ENCODE measurements at regions not wholly inside any gene's neighbourhood (a gene's known extent, or its start where the extent isn't known, plus 50 kb on each side); places are given as distances from the start of the nearest gene placed in this dataset.

DNA sequence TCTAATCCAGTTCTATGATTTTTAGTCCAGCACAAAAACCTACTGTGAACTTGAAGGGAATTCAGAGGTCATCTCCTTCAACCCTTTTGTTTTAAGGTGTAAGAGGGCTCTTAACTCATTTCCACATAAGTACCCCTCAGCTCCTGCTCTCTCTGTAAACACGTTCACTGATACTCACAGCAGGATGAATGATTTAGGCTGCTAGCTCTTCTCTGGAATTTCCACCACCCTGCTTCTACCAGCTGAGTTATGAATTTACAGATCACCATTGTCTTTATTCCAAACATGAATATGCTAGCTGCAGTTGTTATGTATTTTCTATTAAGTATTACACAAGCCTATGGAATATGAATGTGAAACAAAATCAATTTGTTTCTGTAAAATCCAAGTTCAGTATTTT is 101.3 kb upstream of the NANOGP8 start:
- no peak overlapping the region for H2AFZ ChIP-seq (ENCODE audit: low read length)
- intact Hi-C loops (cut with micrococcal nuclease): no loop called here
- H3K79me2 ChIP-seq (ENCODE audit: low read length): no peaks in the 10 kb centered on the region
- DNase-seq: no peak
- H3K4me2 ChIP-seq (ENCODE audit: low read length): no peak overlapping the region
- H3K9me2 ChIP-seq (replicated peaks; ENCODE audit: low read length): no peaks in the 10 kb centered on the region
- H3K9ac ChIP-seq (ENCODE audit: low read length): no peak overlapping the region
- ATAC-seq: no peak
- 0 out of 2 replicates have a peak, but pooled peaks cover 7% of the 10 kb centered on the region for H3K9me3 ChIP-seq (ENCODE audit: low read length)
- no peak overlapping the region for H3K4me3 ChIP-seq (ENCODE audit: low read length)
- no peaks in the 10 kb centered on the region for H3K36me3 ChIP-seq (ENCODE audit: low read depth, low read length)
- ChIA-PET POLR2A (ENCODE audit: unreplicated experiment) (no interaction called here), CTCF (no interaction called here)
- H3K27me3 ChIP-seq (ENCODE audit: low read length): no peaks in the 10 kb centered on the region
- H3F3A ChIP-seq (ENCODE audit: low read length, unreplicated experiment): no peaks in the 10 kb centered on the region
- H3K4me1 ChIP-seq (ENCODE audit: insufficient read depth, low read length): peaks cover 6% of the 10 kb centered on the region; the same call in 1 of the 2 replicates
- H3K27ac ChIP-seq (ENCODE audit: low read length): no peak overlapping the region
- no peak for TF ChIP-seq EZH2phosphoT487 (IDR thresholded peaks at IDR 0.05; ENCODE audit: borderline replicate concordance, low read length)
- TF ChIP-seq, protein P1, sequence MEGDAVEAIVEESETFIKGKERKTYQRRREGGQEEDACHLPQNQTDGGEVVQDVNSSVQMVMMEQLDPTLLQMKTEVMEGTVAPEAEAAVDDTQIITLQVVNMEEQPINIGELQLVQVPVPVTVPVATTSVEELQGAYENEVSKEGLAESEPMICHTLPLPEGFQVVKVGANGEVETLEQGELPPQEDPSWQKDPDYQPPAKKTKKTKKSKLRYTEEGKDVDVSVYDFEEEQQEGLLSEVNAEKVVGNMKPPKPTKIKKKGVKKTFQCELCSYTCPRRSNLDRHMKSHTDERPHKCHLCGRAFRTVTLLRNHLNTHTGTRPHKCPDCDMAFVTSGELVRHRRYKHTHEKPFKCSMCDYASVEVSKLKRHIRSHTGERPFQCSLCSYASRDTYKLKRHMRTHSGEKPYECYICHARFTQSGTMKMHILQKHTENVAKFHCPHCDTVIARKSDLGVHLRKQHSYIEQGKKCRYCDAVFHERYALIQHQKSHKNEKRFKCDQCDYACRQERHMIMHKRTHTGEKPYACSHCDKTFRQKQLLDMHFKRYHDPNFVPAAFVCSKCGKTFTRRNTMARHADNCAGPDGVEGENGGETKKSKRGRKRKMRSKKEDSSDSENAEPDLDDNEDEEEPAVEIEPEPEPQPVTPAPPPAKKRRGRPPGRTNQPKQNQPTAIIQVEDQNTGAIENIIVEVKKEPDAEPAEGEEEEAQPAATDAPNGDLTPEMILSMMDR (conservative IDR thresholded peaks at IDR 0.05; ENCODE audit: low read depth, low read length): no peak
- no peak for TF ChIP-seq EZH2 (IDR thresholded peaks at IDR 0.05; ENCODE audit: low read length, unreplicated experiment)
- no TSS peak for BruUV-seq (replicated peaks)
- H4K20me1 ChIP-seq (ENCODE audit: low read length): no peaks in the 10 kb centered on the region

DNA sequence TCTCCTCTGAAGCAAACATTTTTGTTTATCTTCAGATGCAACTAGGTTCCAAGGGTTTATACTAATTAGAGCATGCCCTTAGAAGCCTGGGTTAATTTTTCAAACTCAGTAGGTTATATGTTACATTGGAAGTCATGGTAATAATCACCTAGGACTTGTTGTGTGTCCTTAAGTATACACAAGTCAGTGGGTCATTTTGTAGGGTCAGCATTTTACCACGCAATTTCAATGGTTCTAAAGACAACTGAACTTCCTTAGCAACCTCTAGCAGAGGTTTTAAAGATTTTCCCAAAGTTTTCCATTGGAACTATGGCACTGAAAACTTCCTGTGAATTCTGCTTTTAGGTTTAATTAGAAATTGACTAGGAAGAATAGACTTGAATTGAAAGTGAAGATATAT is 99.6 kb upstream of the NANOGP8 start:
- Histone ChIP-seq H3K9ac (ENCODE audit: low read length) (no peak overlapping the region), H3K4me1 (ENCODE audit: insufficient read depth, low read length) (peaks cover 12% of the 10 kb centered on the region; the same call in 1 of the 2 replicates), H3K9me3 (ENCODE audit: low read length) (no peaks in the 10 kb centered on the region), H3K79me2 (ENCODE audit: low read length) (no peaks in the 10 kb centered on the region), H2AFZ (ENCODE audit: low read length) (no peak overlapping the region), H3F3A (ENCODE audit: low read length, unreplicated experiment) (no peaks in the 10 kb centered on the region), H4K20me1 (ENCODE audit: low read length) (no peaks in the 10 kb centered on the region), H3K4me3 (ENCODE audit: low read length) (no peak overlapping the region), H3K9me2 (replicated peaks; ENCODE audit: low read length) (no peaks in the 10 kb centered on the region), H3K27ac (ENCODE audit: low read length) (no peak overlapping the region), H3K36me3 (ENCODE audit: low read depth, low read length) (no peaks in the 10 kb centered on the region), H3K4me2 (ENCODE audit: low read length) (no peak overlapping the region), H3K27me3 (ENCODE audit: low read length) (no peaks in the 10 kb centered on the region)
- intact Hi-C loops (cut with micrococcal nuclease): no loop called here
- TF ChIP-seq, protein P1 (conservative IDR thresholded peaks at IDR 0.05; ENCODE audit: low read depth, low read length): no peak
- no peak for TF ChIP-seq EZH2 (IDR thresholded peaks at IDR 0.05; ENCODE audit: low read length, unreplicated experiment)
- TF ChIP-seq EZH2phosphoT487 (IDR thresholded peaks at IDR 0.05; ENCODE audit: borderline replicate concordance, low read length): no peak
- ATAC-seq: no peak
- no TSS peak for BruUV-seq (replicated peaks)
- ChIA-PET POLR2A (ENCODE audit: unreplicated experiment) (no interaction called here), CTCF (no interaction called here)
- DNase-seq: no peak

DNA sequence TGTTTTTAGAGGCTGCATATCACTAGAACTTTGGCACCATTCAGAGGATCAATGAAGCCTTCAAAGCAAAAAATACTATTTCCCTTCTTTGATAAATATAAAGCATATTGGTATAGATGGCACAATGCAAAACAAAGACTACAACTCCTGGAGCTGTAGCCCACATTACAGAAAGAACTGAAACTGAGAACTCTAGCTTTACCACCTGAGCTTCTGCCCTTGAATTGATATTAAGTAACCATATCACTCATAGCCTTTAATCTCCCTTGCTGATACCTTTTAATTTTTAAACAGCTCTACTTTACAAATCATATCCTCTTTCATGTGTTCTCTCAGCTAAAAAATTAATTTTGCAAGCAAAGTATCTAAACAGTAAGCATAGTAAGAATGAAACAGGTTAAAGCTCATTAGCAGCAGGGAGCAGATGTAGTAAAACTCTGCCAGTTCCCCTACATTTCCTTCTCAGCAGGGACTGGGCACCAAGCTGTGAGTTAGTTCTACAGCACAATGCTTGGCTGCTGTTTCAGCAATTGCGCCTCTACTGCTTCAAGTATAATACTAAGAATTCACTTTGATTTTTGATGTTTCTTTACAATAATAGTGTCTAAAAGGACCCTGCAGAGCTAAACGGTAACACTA is 97.9 kb upstream of the NANOGP8 start:
- Histone ChIP-seq H3K4me1 (ENCODE audit: insufficient read depth, low read length) (peaks cover 12% of the 10 kb centered on the region; the same call in 1 of the 2 replicates), H3K27ac (ENCODE audit: low read length) (no peak overlapping the region), H2AFZ (ENCODE audit: low read length) (no peak overlapping the region), H4K20me1 (ENCODE audit: low read length) (no peaks in the 10 kb centered on the region), H3K9me3 (ENCODE audit: low read length) (no peaks in the 10 kb centered on the region), H3F3A (ENCODE audit: low read length, unreplicated experiment) (no peaks in the 10 kb centered on the region), H3K79me2 (ENCODE audit: low read length) (no peaks in the 10 kb centered on the region), H3K27me3 (ENCODE audit: low read length) (no peaks in the 10 kb centered on the region), H3K9me2 (replicated peaks; ENCODE audit: low read length) (no peaks in the 10 kb centered on the region), H3K4me3 (ENCODE audit: low read length) (no peak overlapping the region), H3K4me2 (ENCODE audit: low read length) (no peak overlapping the region), H3K36me3 (ENCODE audit: low read depth, low read length) (no peaks in the 10 kb centered on the region), H3K9ac (ENCODE audit: low read length) (no peak overlapping the region)
- DNase-seq: no peak
- ChIA-PET CTCF (no interaction called here), POLR2A (ENCODE audit: unreplicated experiment) (interaction anchor here (0.7 kb wide), 1 partner anchor 18 kb away, joined by 6 read pairs; no protein-coding TSS in a partner anchor)
- intact Hi-C loops (cut with micrococcal nuclease): no loop called here
- ATAC-seq: no peak
- no TSS peak for BruUV-seq (replicated peaks)
- TF ChIP-seq, protein P1 (conservative IDR thresholded peaks at IDR 0.05; ENCODE audit: low read depth, low read length): no peak
- TF ChIP-seq EZH2 (IDR thresholded peaks at IDR 0.05; ENCODE audit: low read length, unreplicated experiment): no peak
- TF ChIP-seq EZH2phosphoT487 (IDR thresholded peaks at IDR 0.05; ENCODE audit: borderline replicate concordance, low read length): no peak

Data from PC-3 (cell line).